Activated naive CD4-positive, alpha-beta T cell treated with anti-CD3 and anti-CD28 coated beads for 36 hours (primary cell): ENCODE measurements at regions not wholly inside any gene's neighbourhood (a gene's known extent, or its start where the extent isn't known, plus 50 kb on each side); places are given as distances from the start of the nearest gene placed in this dataset.

ENCODE experiments used
- CTCF ChIA-PET: fragments of 350-600 bp; sonication (Branson Sonifier 250); formaldehyde crosslinking; loops from one replicate; lab custom pipeline; 2021; ENCODE audit warnings: antibody characterized with exemption; lab: Charles Lee
- DNase-seq: peaks from one replicate; pipeline ENCODE4 v3.0.0-alpha.2; 2020
- H3K27ac Mint-ChIP-seq: one replicate; pipeline ENCODE4 v1.8.0; 2021; ENCODE audit warnings: mild to moderate bottlenecking, mixed read lengths
- H3K27me3 Mint-ChIP-seq: one replicate; pipeline ENCODE4 v1.8.0; 2021; ENCODE audit warnings: low read depth, mixed read lengths
- H3K36me3 Mint-ChIP-seq: one replicate; pipeline ENCODE4 v1.8.0; 2021; ENCODE audit warnings: low read depth, mixed read lengths
- H3K4me1 Mint-ChIP-seq: one replicate; pipeline ENCODE4 v1.8.0; 2021; ENCODE audit warnings: low read depth, mixed read lengths
- H3K4me3 Mint-ChIP-seq: one replicate; pipeline ENCODE4 v1.8.0; 2021; ENCODE audit warnings: mild to moderate bottlenecking, moderate library complexity, mixed read lengths
- H3K9me3 Mint-ChIP-seq: one replicate; pipeline ENCODE4 v1.8.0; 2021; ENCODE audit warnings: mixed read lengths
- intact Hi-C: fragments of 100-400 bp; cut with micrococcal nuclease; formaldehyde crosslinking; loops from one replicate; pipeline ENCODE4 v1.15.1; 2023

DNA sequence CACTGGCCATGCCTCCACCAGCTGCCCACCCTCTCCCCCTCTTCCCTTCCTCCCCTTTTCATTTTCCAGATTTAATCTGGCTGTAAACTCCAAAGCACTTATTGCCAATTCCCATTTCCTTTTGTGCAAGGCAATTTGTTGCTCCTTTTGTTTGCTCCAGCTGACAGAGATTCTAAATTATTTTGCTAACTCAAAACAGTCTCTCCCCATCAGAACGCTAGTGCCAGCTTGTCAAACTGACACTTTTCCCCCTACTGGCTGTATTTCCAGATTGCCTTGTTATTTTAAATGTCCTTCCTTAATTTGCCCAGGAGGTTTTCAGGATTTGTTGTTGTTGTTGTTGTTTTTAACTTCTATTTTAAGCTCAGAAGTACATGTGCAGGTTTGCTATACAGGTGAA lies 57.0 kb upstream of the PAK1 start:
- Mint-ChIP-seq H3K27me3 (no peaks in the 10 kb centered on the region), H3K9me3 (no peaks in the 10 kb centered on the region), H3K36me3 (no peaks in the 10 kb centered on the region), H3K4me1 (no peaks in the 10 kb centered on the region), H3K4me3 (no peak overlapping the region), H3K27ac (no peak overlapping the region)
- intact Hi-C loops: no loop called here
- CTCF ChIA-PET: interaction anchor here (1.1 kb wide), 1 partner anchor 250 kb away, joined by 5 read pairs; no protein-coding TSS in a partner anchor
- no peak for DNase-seq

DNA sequence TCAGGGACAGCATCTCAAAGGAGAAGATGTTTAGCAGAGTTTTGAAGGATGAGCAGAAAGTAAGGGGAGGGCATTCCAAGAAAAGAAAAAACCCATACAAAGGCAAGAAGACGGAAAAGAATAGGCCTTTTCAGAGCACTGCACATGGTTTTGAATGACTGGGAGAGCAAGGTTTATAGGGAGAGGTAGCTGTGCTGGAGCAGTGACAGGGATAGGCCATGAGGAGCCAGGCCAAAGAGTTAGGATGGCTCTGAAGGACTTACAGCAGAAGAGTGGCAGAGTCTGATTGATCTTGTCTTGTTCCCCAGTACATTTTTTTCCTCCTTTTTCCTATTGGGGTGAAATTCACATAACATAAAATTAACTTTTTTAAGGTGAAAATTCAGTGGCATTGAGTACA lies 55.8 kb upstream of the PAK1 start:
- CTCF ChIA-PET: interaction anchor here (0.8 kb wide), 1 partner anchor 12 kb away, joined by 3 read pairs; no protein-coding TSS in a partner anchor

GRCh38 chr11:77525455-77526091 lies 51.7 kb upstream of the PAK1 start:
- Mint-ChIP-seq H3K9me3 (no peaks in the 10 kb centered on the region), H3K27me3 (no peaks in the 10 kb centered on the region), H3K4me1 (no peaks in the 10 kb centered on the region), H3K4me3 (no peak overlapping the region), H3K36me3 (no peaks in the 10 kb centered on the region), H3K27ac (no peak overlapping the region)
- intact Hi-C loops: loop anchor here (2.0 kb wide), 1 partner anchor 55 kb away; no protein-coding TSS in a partner anchor
- DNase-seq: no peak
- CTCF ChIA-PET: interaction anchor here (0.5 kb wide), 1 partner anchor 340 kb away, joined by 4 read pairs; no protein-coding TSS in a partner anchor

More for the DNA sequence above, 55.8 kb upstream of the PAK1 start:
- Mint-ChIP-seq H3K36me3 (no peaks in the 10 kb centered on the region), H3K27me3 (no peaks in the 10 kb centered on the region), H3K27ac (no peak overlapping the region), H3K4me3 (no peak overlapping the region), H3K4me1 (no peaks in the 10 kb centered on the region), H3K9me3 (no peaks in the 10 kb centered on the region)
- intact Hi-C loops: no loop called here
- DNase-seq: no peak

- Mint-ChIP-seq H3K27ac (no peak overlapping the region), H3K4me1 (no peaks in the 10 kb centered on the region), H3K27me3 (no peaks in the 10 kb centered on the region), H3K9me3 (no peaks in the 10 kb centered on the region), H3K36me3 (no peaks in the 10 kb centered on the region), H3K4me3 (no peak overlapping the region)
- intact Hi-C loops: loop anchor here (2.0 kb wide), 1 partner anchor 56 kb away; no protein-coding TSS in a partner anchor
- CTCF ChIA-PET: no interaction called here
- no peak for DNase-seq
Observed at GRCh38 chr11:77524539-77524938, 50.6 kb upstream of the PAK1 start.

DNA sequence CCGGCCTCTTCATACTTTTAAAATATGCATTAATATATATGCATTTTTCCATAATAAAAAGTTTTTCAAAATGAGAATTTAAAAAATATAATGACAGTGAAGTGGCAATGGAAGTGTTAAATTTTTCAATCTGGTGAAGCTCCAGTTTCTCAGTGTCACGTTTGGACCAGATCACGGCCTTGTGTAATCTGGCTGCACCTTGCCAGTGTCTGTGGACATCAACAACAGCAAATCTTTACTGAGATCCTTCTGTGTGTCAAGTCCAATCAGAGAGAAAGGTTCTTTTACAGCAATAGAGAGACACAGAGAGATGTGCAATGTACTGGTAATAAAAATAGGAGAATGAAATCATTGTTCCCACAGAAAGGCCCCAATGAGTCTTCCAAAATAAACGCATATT lies 49.8 kb upstream of the PAK1 start:
- no peak for DNase-seq
- intact Hi-C loops: loop anchor here (2.0 kb wide), 1 partner anchor 57 kb away; no protein-coding TSS in a partner anchor

More for the DNA sequence above, 49.8 kb upstream of the PAK1 start:
- Mint-ChIP-seq H3K36me3 (no peaks in the 10 kb centered on the region), H3K27me3 (no peaks in the 10 kb centered on the region), H3K27ac (no peak overlapping the region), H3K4me1 (no peaks in the 10 kb centered on the region), H3K9me3 (no peaks in the 10 kb centered on the region), H3K4me3 (no peak overlapping the region)
- CTCF ChIA-PET: no interaction called here
